PC-9 (cell line): ENCODE measurements at regions not wholly inside any gene's neighbourhood (a gene's known extent, or its start where the extent isn't known, plus 50 kb on each side); places are given as distances from the start of the nearest gene placed in this dataset.

Experiments used
- BruUV-seq: library from RNA; stranded (reverse); fragments of 400-500 nt; replicated peaks from 2 replicates; lab custom pipeline; 2021; lab: Mats Ljungman, UMichigan
- CTCF ChIA-PET: fragments of 300-600 bp; sonication (Branson Sonifier 250); formaldehyde crosslinking; loops from one replicate; lab custom pipeline; 2022; ENCODE audit warnings: antibody characterized with exemption; lab: Charles Lee
- POLR2A ChIA-PET: fragments of 300-600 bp; sonication (Branson Sonifier 250); formaldehyde crosslinking; loops from one replicate; lab custom pipeline; 2022; ENCODE audit warnings: antibody characterized with exemption; ENCODE audit not compliant: unreplicated experiment; lab: Charles Lee
- DNase-seq, 2 experiments: peaks; one replicate each; pipeline versions ENCODE4 v3.0.0 to v3.0.0-alpha.2; 2015 to 2022; ENCODE audit warnings: mixed read lengths in 1 of 2
- H2AFZ ChIP-seq: fragments of 200-600 bp; sonication (generic); 2 replicates; pipeline ENCODE4 v1.8.1; 2017; ENCODE audit warnings: antibody characterized with exemption
- H3F3A ChIP-seq: fragments of 200-600 bp; sonication (generic); 2 replicates; pipeline ENCODE4 v1.8.1; 2017; ENCODE audit warnings: antibody characterized with exemption, mild to moderate bottlenecking, low read depth; ENCODE audit not compliant: insufficient read depth
- H3K27ac ChIP-seq: fragments of 200-600 bp; sonication (generic); 2 replicates; pipeline ENCODE4 v1.6.1; 2016; ENCODE audit warnings: mixed run types
- H3K27me3 ChIP-seq: fragments of 200-600 bp; sonication (generic); 2 replicates; pipeline ENCODE4 v1.6.1; 2016; ENCODE audit warnings: low read depth, mixed run types; ENCODE audit not compliant: insufficient read depth
- H3K36me3 ChIP-seq: fragments of 200-600 bp; sonication (generic); 2 replicates; pipeline ENCODE4 v1.6.1; 2016; ENCODE audit warnings: low read depth, mixed run types
- H3K4me1 ChIP-seq: fragments of 200-600 bp; sonication (generic); replicated peaks from 2 replicates; pipeline ENCODE4 v1.6.1; 2016; ENCODE audit warnings: mixed run types; ENCODE audit not compliant: insufficient read depth
- H3K4me2 ChIP-seq: fragments of 200-600 bp; sonication (generic); 2 replicates; pipeline ENCODE4 v1.6.1; 2017; ENCODE audit warnings: mixed run types
- H3K4me3 ChIP-seq: fragments of 200-600 bp; sonication (generic); 2 replicates; pipeline ENCODE4 v1.6.1; 2016; ENCODE audit warnings: mixed run types
- H3K79me2 ChIP-seq: fragments of 200-600 bp; sonication (generic); 2 replicates; pipeline ENCODE4 v1.6.1; 2017; ENCODE audit warnings: low read depth, mixed run types
- H3K9me2 ChIP-seq: fragments of 200-600 bp; sonication (generic); 2 replicates; pipeline ENCODE4 v1.8.1; 2017; ENCODE audit warnings: mild to moderate bottlenecking; ENCODE audit not compliant: insufficient read depth
- H3K9me3 ChIP-seq: fragments of 200-600 bp; sonication (generic); 2 replicates; pipeline ENCODE4 v1.8.1; 2016; ENCODE audit warnings: low read depth; ENCODE audit not compliant: insufficient read depth
- H4K20me1 ChIP-seq: fragments of 200-600 bp; sonication (generic); 2 replicates; pipeline ENCODE4 v1.8.1; 2017; ENCODE audit not compliant: insufficient read depth
- CTCF ChIP-seq: fragments of 200-600 bp; sonication (generic); conservative IDR thresholded peaks from 2 replicates; pipeline ENCODE4 v1.6.1; 2017; ENCODE audit warnings: mixed run types, antibody characterized with exemption, mild to moderate bottlenecking, moderate library complexity
- EZH2 ChIP-seq: fragments of 200-600 bp; sonication (generic); IDR thresholded peaks from 2 replicates; pipeline ENCODE4 v1.8.0; 2017; ENCODE audit warnings: antibody characterized with exemption, low read depth
- intact Hi-C: fragments of 100-400 bp; cut with micrococcal nuclease; formaldehyde crosslinking; loops from one replicate; pipeline ENCODE4 v1.10.0; 2022; ENCODE audit not compliant: unreplicated experiment

- Histone ChIP-seq H3K4me1 (no peaks in the 10 kb centered on the region), H3K4me2 (no peak overlapping the region), H3K79me2 (no peaks in the 10 kb centered on the region), H3K9me3 (no peaks in the 10 kb centered on the region), H3K27ac (no peak overlapping the region), H3F3A (no peaks in the 10 kb centered on the region), H3K27me3 (no peaks in the 10 kb centered on the region), H2AFZ (no peak overlapping the region), H3K4me3 (no peak overlapping the region), H4K20me1 (no peaks in the 10 kb centered on the region), H3K36me3 (no peaks in the 10 kb centered on the region), H3K9me2 (no peaks in the 10 kb centered on the region)
- intact Hi-C loops = no loop called here
- TF ChIP-seq CTCF (no peak), EZH2 (no peak)
- CTCF ChIA-PET = no interaction called here
- DNase-seq = no peak
- POLR2A ChIA-PET = no interaction called here
- BruUV-seq = no TSS peak
Observed at GRCh38 chr13:62625214-62625881, 1209.7 kb upstream of the PCDH20 start.

GRCh38 chr13:62613819-62614218 is 1198.2 kb upstream of the PCDH20 start:
- no peaks in the 10 kb centered on the region for H3K27me3 ChIP-seq
- BruUV-seq = no TSS peak
- TF ChIP-seq CTCF = no peak
- TF ChIP-seq EZH2 = no peak
- no peaks in the 10 kb centered on the region for H3K9me2 ChIP-seq
- no peaks in the 10 kb centered on the region for H3K4me1 ChIP-seq
- CTCF ChIA-PET = no interaction called here
- H3K36me3 ChIP-seq = no peaks in the 10 kb centered on the region
- no peak overlapping the region for H3K4me2 ChIP-seq
- H3K27ac ChIP-seq = no peak overlapping the region
- no peaks in the 10 kb centered on the region for H3K79me2 ChIP-seq
- no peak overlapping the region for H3K4me3 ChIP-seq
- H4K20me1 ChIP-seq = no peaks in the 10 kb centered on the region
- no peak for DNase-seq
- no peaks in the 10 kb centered on the region for H3K9me3 ChIP-seq
- H3F3A ChIP-seq = no peaks in the 10 kb centered on the region
- POLR2A ChIA-PET = no interaction called here
- intact Hi-C loops = no loop called here
- no peak overlapping the region for H2AFZ ChIP-seq

GRCh38 chr13:62611343-62611742 is 1195.7 kb upstream of the PCDH20 start:
- POLR2A ChIA-PET = no interaction called here
- no peaks in the 10 kb centered on the region for H4K20me1 ChIP-seq
- H3K27ac ChIP-seq = no peak overlapping the region
- CTCF ChIA-PET = no interaction called here
- no peak overlapping the region for H2AFZ ChIP-seq
- no peaks in the 10 kb centered on the region for H3K9me2 ChIP-seq
- no peaks in the 10 kb centered on the region for H3K27me3 ChIP-seq
- BruUV-seq = no TSS peak
- H3K36me3 ChIP-seq = no peaks in the 10 kb centered on the region
- intact Hi-C loops = no loop called here
- H3K79me2 ChIP-seq = no peaks in the 10 kb centered on the region
- no peak overlapping the region for H3K4me2 ChIP-seq
- no peak overlapping the region for H3K4me3 ChIP-seq
- no peaks in the 10 kb centered on the region for H3K9me3 ChIP-seq
- TF ChIP-seq CTCF = no peak
- no peak for TF ChIP-seq EZH2
- H3F3A ChIP-seq = no peaks in the 10 kb centered on the region
- no peaks in the 10 kb centered on the region for H3K4me1 ChIP-seq
- DNase-seq = no peak
